ENCODE measurements at regions not wholly inside any gene's neighbourhood (a gene's known extent, or its start where the extent isn't known, plus 50 kb on each side); places are given as distances from the start of the nearest gene placed in this dataset.

DNA sequence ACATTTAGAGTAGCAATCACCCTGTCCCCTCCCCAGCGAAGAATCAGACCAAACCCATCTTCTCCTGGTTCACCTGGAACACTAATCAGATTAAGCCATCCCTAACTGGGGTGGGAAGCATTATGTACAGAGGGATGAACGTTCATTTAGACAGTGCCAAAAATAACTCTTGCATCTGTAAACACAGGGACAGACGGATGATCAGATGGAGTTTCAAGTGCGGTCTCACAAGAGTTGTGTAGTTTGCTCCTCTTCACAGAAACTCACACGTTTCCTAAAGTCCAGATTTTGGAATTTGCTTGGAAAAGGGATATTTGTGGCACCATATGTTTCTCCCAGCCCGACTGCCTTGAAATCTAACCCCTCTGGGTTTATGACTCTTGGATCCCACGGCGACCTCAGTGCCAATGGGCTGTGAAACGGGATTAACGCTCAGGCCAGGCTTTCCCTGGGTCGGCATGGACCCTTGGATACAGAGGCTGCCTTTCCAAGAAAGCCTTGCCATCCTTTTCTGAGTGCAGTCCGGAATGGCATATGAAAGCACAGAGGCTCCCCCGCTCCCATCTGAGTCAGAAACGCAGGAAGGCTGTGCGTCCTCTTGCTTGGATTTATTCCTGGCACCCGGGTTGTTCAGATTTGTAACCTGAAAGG lies 293.2 kb upstream of the HABP2 start:
- H3K36me3 ChIP-seq: no peaks in the 10 kb centered on the region
- no peak for DNase-seq (ENCODE audit: low spot score in 2 of 2)
- H3K4me3 ChIP-seq: no peak overlapping the region
- no peaks in the 10 kb centered on the region for H3K9me3 ChIP-seq
- H3K27me3 ChIP-seq: no peaks in the 10 kb centered on the region
- intact Hi-C loops (cut with DNase I): no loop called here
- TF ChIP-seq, protein P1, sequence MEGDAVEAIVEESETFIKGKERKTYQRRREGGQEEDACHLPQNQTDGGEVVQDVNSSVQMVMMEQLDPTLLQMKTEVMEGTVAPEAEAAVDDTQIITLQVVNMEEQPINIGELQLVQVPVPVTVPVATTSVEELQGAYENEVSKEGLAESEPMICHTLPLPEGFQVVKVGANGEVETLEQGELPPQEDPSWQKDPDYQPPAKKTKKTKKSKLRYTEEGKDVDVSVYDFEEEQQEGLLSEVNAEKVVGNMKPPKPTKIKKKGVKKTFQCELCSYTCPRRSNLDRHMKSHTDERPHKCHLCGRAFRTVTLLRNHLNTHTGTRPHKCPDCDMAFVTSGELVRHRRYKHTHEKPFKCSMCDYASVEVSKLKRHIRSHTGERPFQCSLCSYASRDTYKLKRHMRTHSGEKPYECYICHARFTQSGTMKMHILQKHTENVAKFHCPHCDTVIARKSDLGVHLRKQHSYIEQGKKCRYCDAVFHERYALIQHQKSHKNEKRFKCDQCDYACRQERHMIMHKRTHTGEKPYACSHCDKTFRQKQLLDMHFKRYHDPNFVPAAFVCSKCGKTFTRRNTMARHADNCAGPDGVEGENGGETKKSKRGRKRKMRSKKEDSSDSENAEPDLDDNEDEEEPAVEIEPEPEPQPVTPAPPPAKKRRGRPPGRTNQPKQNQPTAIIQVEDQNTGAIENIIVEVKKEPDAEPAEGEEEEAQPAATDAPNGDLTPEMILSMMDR (IDR thresholded peaks at IDR 0.05): no peak
- H3K4me1 ChIP-seq: no peaks in the 10 kb centered on the region
- no peak overlapping the region for H3K27ac ChIP-seq

DNA sequence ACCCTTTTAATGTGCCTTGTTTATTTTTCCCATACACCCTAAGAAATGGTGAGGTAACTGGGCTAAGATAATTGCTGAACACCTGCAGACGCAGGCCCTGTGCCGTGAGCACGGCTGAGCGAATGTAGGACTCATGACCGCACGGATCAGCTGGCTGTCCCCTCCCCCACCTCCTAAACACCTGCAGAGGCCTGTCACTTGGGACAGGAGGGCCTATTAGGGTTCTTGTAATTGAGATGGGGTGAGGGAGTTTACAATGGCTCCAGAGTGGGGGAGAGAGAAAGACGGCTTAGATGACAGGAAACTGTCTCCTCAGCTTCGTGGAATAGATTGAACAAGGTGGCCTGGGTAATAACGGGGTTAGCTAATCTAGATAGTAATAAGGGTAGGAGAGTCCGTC lies 291.7 kb upstream of the HABP2 start:
- Histone ChIP-seq H3K9me3 (no peaks in the 10 kb centered on the region), H3K4me3 (no peak overlapping the region), H3K27me3 (no peaks in the 10 kb centered on the region), H3K27ac (no peak overlapping the region), H3K36me3 (no peaks in the 10 kb centered on the region), H3K4me1 (no peaks in the 10 kb centered on the region)
- TF ChIP-seq, protein P1 (IDR thresholded peaks at IDR 0.05): no peak
- DNase-seq (ENCODE audit: low spot score in 2 of 2): no peak
- intact Hi-C loops (cut with DNase I): no loop called here

GRCh38 chr10:113261611-113262091 lies 291.2 kb upstream of the HABP2 start:
- H3K27ac ChIP-seq: no peak overlapping the region
- no peaks in the 10 kb centered on the region for H3K27me3 ChIP-seq
- no peak for DNase-seq (ENCODE audit: low spot score in 2 of 2)
- intact Hi-C loops (cut with DNase I): no loop called here
- H3K4me1 ChIP-seq: no peaks in the 10 kb centered on the region
- no peaks in the 10 kb centered on the region for H3K9me3 ChIP-seq
- no peak overlapping the region for H3K4me3 ChIP-seq
- H3K36me3 ChIP-seq: no peaks in the 10 kb centered on the region
- TF ChIP-seq, protein P1 (IDR thresholded peaks at IDR 0.05): no peak

- Histone ChIP-seq H3K9me3 (no peaks in the 10 kb centered on the region), H3K4me3 (no peak overlapping the region), H3K27ac (no peak overlapping the region), H3K4me1 (no peaks in the 10 kb centered on the region), H3K36me3 (no peaks in the 10 kb centered on the region), H3K27me3 (no peaks in the 10 kb centered on the region)
- TF ChIP-seq, protein P1 (IDR thresholded peaks at IDR 0.05): no peak
- intact Hi-C loops (cut with DNase I): no loop called here
- no peak for DNase-seq (ENCODE audit: low spot score in 2 of 2)
Measured at GRCh38 chr10:113263056-113263455, 289.8 kb upstream of the HABP2 start.

- no peaks in the 10 kb centered on the region for H3K4me1 ChIP-seq
- H3K27me3 ChIP-seq: no peaks in the 10 kb centered on the region
- H3K27ac ChIP-seq: no peak overlapping the region
- no peak overlapping the region for H3K4me3 ChIP-seq
- intact Hi-C loops (cut with DNase I): no loop called here
- no peaks in the 10 kb centered on the region for H3K9me3 ChIP-seq
- no peaks in the 10 kb centered on the region for H3K36me3 ChIP-seq
- TF ChIP-seq, protein P1 (IDR thresholded peaks at IDR 0.05): no peak
- DNase-seq (ENCODE audit: low spot score in 2 of 2): no peak
Measured at GRCh38 chr10:113264333-113265131, 288.3 kb upstream of the HABP2 start.
